A549 (cell line): ENCODE measurements at regions not wholly inside any gene's neighbourhood (a gene's known extent, or its start where the extent isn't known, plus 50 kb on each side); places are given as distances from the start of the nearest gene placed in this dataset.

Source experiments
- ATAC-seq, 2 experiments: fragments of 200-7000 bp in 1 of 2; fragments of >200 bp in 1 of 2; cut with Nextera tagmentation in 1 of 2; cut with Tn5 transposase in 1 of 2; 3 replicates each; pipeline versions ENCODE4 v1.8.0 to v1.9.1; 2018 to 2020; ENCODE audit warnings: mild to moderate bottlenecking in 1 of 2, moderate library complexity in 1 of 2
- CTCF ChIA-PET: fragments of 300-600 bp; sonication (Branson Sonifier 250); formaldehyde crosslinking; extraction: SDS; loops from one replicate; lab custom pipeline; 2021; ENCODE audit warnings: antibody characterized with exemption, inconsistent platforms; lab: Yijun Ruan, JAX
- POLR2A ChIA-PET: fragments of 350-600 bp; formaldehyde crosslinking; extraction: SDS; loops from one replicate; lab custom pipeline; 2021; ENCODE audit warnings: antibody characterized with exemption, inconsistent platforms; lab: Yijun Ruan, JAX
- DNase-seq, 2 experiments: peaks; one replicate each; pipeline versions ENCODE4 v3.0.0 to v3.0.0-alpha.2; 2011 to 2016; ENCODE audit warnings: low read depth in 1 of 2, low spot score in 1 of 2
- FAIRE-seq: peaks from 2 replicates; lab custom pipeline; 2011; peaks lifted over from hg19 to GRCh38; lab: Jason Lieb, UNC
- H3K27ac ChIP-seq, 2 experiments: fragments of >200 bp; sonication (Bioruptor Twin); formaldehyde crosslinking; 3 replicates each; pipeline ENCODE4 v1.5.1; 2016 to 2017
- H3K4me1 ChIP-seq: fragments of >200 bp; sonication (Bioruptor Twin); formaldehyde crosslinking; 3 replicates; pipeline ENCODE4 v1.6.1; 2016
- H3K4me2 ChIP-seq: fragments of >200 bp; sonication (Bioruptor Twin); formaldehyde crosslinking; 3 replicates; pipeline ENCODE4 v1.6.1; 2016
- H3K4me3 ChIP-seq: fragments of >200 bp; sonication (Bioruptor Twin); formaldehyde crosslinking; 3 replicates; pipeline ENCODE4 v1.5.1; 2016
- H3K9me3 ChIP-seq: fragments of >200 bp; sonication (Bioruptor Twin); formaldehyde crosslinking; 3 replicates; pipeline ENCODE4 v1.6.1; 2016
- CBX8 ChIP-seq: fragments of 200-600 bp; sonication (generic); IDR thresholded peaks from 2 replicates; pipeline ENCODE4 v1.6.1; 2016
- CEBPB ChIP-seq, 2 experiments: fragments of >200 bp in 1 of 2; sonication (Bioruptor Twin) in 1 of 2; formaldehyde crosslinking in 1 of 2; IDR thresholded peaks; 2 replicates each; pipeline ENCODE4 v1.6.1; 2012 to 2016
- E2F6 ChIP-seq: IDR thresholded peaks from 2 replicates; pipeline ENCODE4 v1.6.1; 2012; ENCODE audit warnings: low read depth, borderline replicate concordance
- EHF ChIP-seq: fragments of 250-450 bp; sonication (Bioruptor Pico); IDR thresholded peaks from 2 replicates; pipeline ENCODE4 v1.5.0; 2020; ENCODE audit warnings: mild to moderate bottlenecking
- EHMT2 ChIP-seq: fragments of 200-600 bp; sonication (generic); IDR thresholded peaks from 2 replicates; pipeline ENCODE4 v1.6.1; 2016; ENCODE audit warnings: antibody characterized with exemption, low read depth, mild to moderate bottlenecking, moderate library complexity
- EP300 ChIP-seq, 2 experiments: fragments of >200 bp; sonication (Bioruptor Twin); formaldehyde crosslinking; IDR thresholded peaks; 2 replicates in 1 of 2; 3 replicates in 1 of 2; pipeline ENCODE4 v1.6.1; 2016 to 2017
- ESRRA ChIP-seq: fragments of 150-350 bp; IDR thresholded peaks from 2 replicates; pipeline ENCODE4 v1.6.1; 2014; ENCODE audit warnings: mild to moderate bottlenecking, low read length, borderline replicate concordance
- FOSB ChIP-seq: fragments of 250-450 bp; sonication (Bioruptor Pico); IDR thresholded peaks from 2 replicates; pipeline ENCODE4 v1.5.0; 2020; ENCODE audit warnings: mild to moderate bottlenecking, moderate library complexity
- FOSL2 ChIP-seq, 2 experiments: fragments of 450-650 bp in 1 of 2; fragments of >200 bp in 1 of 2; sonication (Bioruptor Twin) in 1 of 2; formaldehyde crosslinking; IDR thresholded peaks; 2 replicates each; pipeline versions ENCODE4 v1.5.0 to v1.6.1; 2016 to 2020; ENCODE audit warnings: mild to moderate bottlenecking in 1 of 2, moderate library complexity in 1 of 2
- FOXS1 ChIP-seq: fragments of 250-450 bp; sonication (Bioruptor Pico); IDR thresholded peaks from 2 replicates; pipeline ENCODE4 v1.5.0; 2020; ENCODE audit warnings: mild to moderate bottlenecking, moderate library complexity
- HMGXB4 ChIP-seq: fragments of 250-450 bp; sonication (Bioruptor Pico); IDR thresholded peaks from 2 replicates; pipeline ENCODE4 v1.5.0; 2021; ENCODE audit warnings: mild to moderate bottlenecking, moderate library complexity, borderline replicate concordance
- HOXA7 ChIP-seq: fragments of 250-450 bp; sonication (Bioruptor Pico); IDR thresholded peaks from 2 replicates; pipeline ENCODE4 v1.5.0; 2020; ENCODE audit warnings: mild to moderate bottlenecking, moderate library complexity
- HOXB13 ChIP-seq: fragments of 250-450 bp; sonication (Bioruptor Pico); IDR thresholded peaks from 2 replicates; pipeline ENCODE4 v1.5.0; 2020; ENCODE audit warnings: low read depth, mild to moderate bottlenecking, moderate library complexity
- JUNB ChIP-seq: fragments of >200 bp; sonication (Bioruptor Twin); formaldehyde crosslinking; IDR thresholded peaks from 2 replicates; pipeline ENCODE4 v1.6.1; 2016
- MAZ ChIP-seq: fragments of 150-350 bp; IDR thresholded peaks from 2 replicates; pipeline ENCODE4 v1.6.1; 2014; ENCODE audit warnings: antibody characterized with exemption, low read depth, low read length, borderline replicate concordance
- MYC ChIP-seq: IDR thresholded peaks from 2 replicates; pipeline ENCODE4 v1.6.1; 2012; ENCODE audit warnings: mild to moderate bottlenecking, inconsistent platforms, low read length, improper control_type of control experiment, borderline replicate concordance
- NR3C1 ChIP-seq: fragments of >200 bp; sonication (Bioruptor Twin); formaldehyde crosslinking; IDR thresholded peaks from 3 replicates; pipeline ENCODE4 v1.6.1; 2017
- PHF8 ChIP-seq: fragments of 200-600 bp; sonication (generic); IDR thresholded peaks from 2 replicates; pipeline ENCODE4 v1.6.1; 2016; ENCODE audit warnings: low read depth, mild to moderate bottlenecking, antibody characterized with exemption, moderate library complexity, borderline replicate concordance
- POLR2AphosphoS2 ChIP-seq: conservative IDR thresholded peaks from 2 replicates; pipeline ENCODE4 v1.6.1; 2012; ENCODE audit warnings: low read length, improper control_type of control experiment, inconsistent platforms
- RARB ChIP-seq: fragments of 250-450 bp; sonication (Bioruptor Pico); IDR thresholded peaks from 2 replicates; pipeline ENCODE4 v1.8.0; 2021; ENCODE audit warnings: mild to moderate bottlenecking, moderate library complexity
- RCOR1 ChIP-seq: fragments of 150-350 bp; IDR thresholded peaks from 2 replicates; pipeline ENCODE4 v1.6.1; 2014; ENCODE audit warnings: antibody characterized with exemption, low read length, low read depth
- RFX5 ChIP-seq: fragments of 450-650 bp; IDR thresholded peaks from 2 replicates; pipeline ENCODE4 v1.7.1; 2014; ENCODE audit warnings: antibody characterized with exemption, mild to moderate bottlenecking, moderate library complexity
- RNF2 ChIP-seq: fragments of 200-600 bp; sonication (generic); IDR thresholded peaks from 2 replicates; pipeline ENCODE4 v1.6.1; 2016; ENCODE audit warnings: low read depth, mild to moderate bottlenecking, antibody characterized with exemption, moderate library complexity, borderline replicate concordance
- SMC3 ChIP-seq: fragments of >200 bp; sonication (Bioruptor Twin); formaldehyde crosslinking; IDR thresholded peaks from 3 replicates; pipeline ENCODE4 v1.6.1; 2018; ENCODE audit warnings: inconsistent platforms
- TP53 ChIP-seq: fragments of 250-450 bp; sonication (Bioruptor Pico); IDR thresholded peaks from 2 replicates; pipeline ENCODE4 v1.5.0; 2021; ENCODE audit warnings: mild to moderate bottlenecking, moderate library complexity
- ZFP36 ChIP-seq: fragments of 450-650 bp; IDR thresholded peaks from 2 replicates; pipeline ENCODE4 v1.6.1; 2014; ENCODE audit warnings: borderline replicate concordance; ENCODE audit not compliant: partially characterized antibody
- ZNF302 ChIP-seq: fragments of 250-450 bp; sonication (Bioruptor Pico); IDR thresholded peaks from 2 replicates; pipeline ENCODE4 v1.9.0; 2021; ENCODE audit warnings: inconsistent platforms, mild to moderate bottlenecking, moderate library complexity
- WGBS: methylation state at CpG from one replicate; pipeline ENCODE4 v1.1.6; 2017; ENCODE audit errors: missing lambda C conversion rate; 5-methylcytosine and 5-hydroxymethylcytosine counted together
- TF ChIP-seq, protein P1 (sequence below): IDR thresholded peaks from 2 replicates; pipeline ENCODE4 v1.6.1; 2012
- TF ChIP-seq, protein P2 (sequence below): IDR thresholded peaks from 2 replicates; pipeline ENCODE4 v1.6.1; 2012
- TF ChIP-seq, protein P3 (sequence below): fragments of 250-450 bp; sonication (Bioruptor Pico); IDR thresholded peaks from 2 replicates; pipeline ENCODE4 v1.5.0; 2020; ENCODE audit warnings: low read depth, mild to moderate bottlenecking, moderate library complexity

GRCh38 chr12:124450376-124450750, 117.0 kb downstream of the NCOR2 start:
- Histone ChIP-seq H3K27ac (no peak overlapping the region), H3K4me2 (no peak overlapping the region), H3K9me3 (no peaks in the 10 kb centered on the region), H3K4me1 (peaks cover 36% of the 10 kb centered on the region), H3K4me3 (no peak overlapping the region)
- ATAC-seq: no peak
- 96% methylated on average over 15 of the region's 15 CpGs for WGBS
- FAIRE-seq: no peak
- no peak for DNase-seq
- CTCF ChIA-PET: interaction anchor here (0.8 to 1.5 kb wide), 5 partner anchors 51 to 322 kb away, joined by 3 to 4 read pairs (median 3); no protein-coding TSS in a partner anchor
- POLR2A ChIA-PET: no interaction called here
- no peak for TF ChIP-seq JUNB
- no peak for TF ChIP-seq HOXA7 (CRISPR knock-in tag)

DNA sequence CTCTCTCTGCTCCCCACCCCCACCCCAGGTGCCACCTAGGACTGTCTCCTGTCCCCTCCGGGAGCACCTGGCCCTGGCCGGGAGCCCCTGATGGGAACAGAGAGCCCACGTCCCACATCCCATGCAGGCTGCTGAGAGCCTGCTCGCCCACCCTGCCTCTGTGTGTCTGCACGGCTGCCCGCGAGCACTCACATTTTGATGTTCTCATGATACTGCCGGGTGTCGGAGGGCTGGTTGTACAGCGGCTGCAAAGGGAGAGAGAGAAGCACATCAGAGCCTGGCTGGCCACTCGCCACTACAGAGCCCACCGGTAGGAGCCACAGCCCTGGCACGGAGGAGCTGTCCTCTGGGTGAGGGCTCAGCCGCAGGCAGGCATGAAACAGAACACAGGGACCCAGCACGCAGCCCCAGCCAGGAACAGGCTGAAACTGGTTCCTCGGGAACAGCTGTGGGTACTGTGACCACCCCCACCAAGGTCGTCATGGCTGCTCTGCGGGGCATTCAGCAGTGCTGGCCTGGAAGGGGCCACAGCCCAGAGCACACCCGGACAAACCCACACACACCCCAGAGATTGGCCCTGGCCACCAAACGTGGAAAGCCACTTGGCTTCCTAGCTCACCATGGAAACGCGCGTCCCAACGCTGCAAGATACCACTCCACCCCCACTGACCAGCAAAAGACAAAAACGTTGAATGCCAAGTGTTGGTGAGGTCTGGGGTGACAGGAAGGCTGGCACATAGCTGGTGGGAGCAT, 117.6 kb downstream of the NCOR2 start:
- TF ChIP-seq, protein P1, sequence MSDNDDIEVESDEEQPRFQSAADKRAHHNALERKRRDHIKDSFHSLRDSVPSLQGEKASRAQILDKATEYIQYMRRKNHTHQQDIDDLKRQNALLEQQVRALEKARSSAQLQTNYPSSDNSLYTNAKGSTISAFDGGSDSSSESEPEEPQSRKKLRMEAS: no peak
- no peak for TF ChIP-seq ZNF302
- no peak for TF ChIP-seq MYC
- TF ChIP-seq EHF (CRISPR knock-in tag): no peak
- no peak for TF ChIP-seq ESRRA
- TF ChIP-seq EP300 (IDR thresholded peaks at IDR 0.05): no peak
- no peak for TF ChIP-seq HOXB13 (CRISPR knock-in tag)
- TF ChIP-seq, protein P2, sequence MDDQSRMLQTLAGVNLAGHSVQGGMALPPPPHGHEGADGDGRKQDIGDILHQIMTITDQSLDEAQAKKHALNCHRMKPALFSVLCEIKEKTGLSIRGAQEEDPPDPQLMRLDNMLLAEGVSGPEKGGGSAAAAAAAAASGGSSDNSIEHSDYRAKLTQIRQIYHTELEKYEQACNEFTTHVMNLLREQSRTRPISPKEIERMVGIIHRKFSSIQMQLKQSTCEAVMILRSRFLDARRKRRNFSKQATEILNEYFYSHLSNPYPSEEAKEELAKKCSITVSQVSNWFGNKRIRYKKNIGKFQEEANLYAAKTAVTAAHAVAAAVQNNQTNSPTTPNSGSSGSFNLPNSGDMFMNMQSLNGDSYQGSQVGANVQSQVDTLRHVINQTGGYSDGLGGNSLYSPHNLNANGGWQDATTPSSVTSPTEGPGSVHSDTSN: no peak
- no peak for TF ChIP-seq RNF2
- TF ChIP-seq TP53 (CRISPR knock-in tag): no peak
- no peak for TF ChIP-seq NR3C1
- no peak for TF ChIP-seq HMGXB4 (CRISPR knock-in tag)
- no peak for TF ChIP-seq RCOR1
- no peak for TF ChIP-seq POLR2AphosphoS2
- TF ChIP-seq RFX5: no peak
- no peak for TF ChIP-seq PHF8
- FAIRE-seq (no peak), DNase-seq (no peak), ATAC-seq (no peak)
- Histone ChIP-seq H3K4me3 (no peak overlapping the region), H3K4me2 (no peak overlapping the region), H3K4me1 (peaks cover 35% of the 10 kb centered on the region), H3K27ac (no peak overlapping the region), H3K9me3 (no peaks in the 10 kb centered on the region)
- ChIA-PET CTCF (interaction anchor here (0.8 to 1.5 kb wide), 5 partner anchors 50 to 322 kb away, joined by 3 to 4 read pairs (median 3); no protein-coding TSS in a partner anchor), POLR2A (no interaction called here)
- 91% methylated on average over 19 of the region's 25 CpGs for WGBS

DNA sequence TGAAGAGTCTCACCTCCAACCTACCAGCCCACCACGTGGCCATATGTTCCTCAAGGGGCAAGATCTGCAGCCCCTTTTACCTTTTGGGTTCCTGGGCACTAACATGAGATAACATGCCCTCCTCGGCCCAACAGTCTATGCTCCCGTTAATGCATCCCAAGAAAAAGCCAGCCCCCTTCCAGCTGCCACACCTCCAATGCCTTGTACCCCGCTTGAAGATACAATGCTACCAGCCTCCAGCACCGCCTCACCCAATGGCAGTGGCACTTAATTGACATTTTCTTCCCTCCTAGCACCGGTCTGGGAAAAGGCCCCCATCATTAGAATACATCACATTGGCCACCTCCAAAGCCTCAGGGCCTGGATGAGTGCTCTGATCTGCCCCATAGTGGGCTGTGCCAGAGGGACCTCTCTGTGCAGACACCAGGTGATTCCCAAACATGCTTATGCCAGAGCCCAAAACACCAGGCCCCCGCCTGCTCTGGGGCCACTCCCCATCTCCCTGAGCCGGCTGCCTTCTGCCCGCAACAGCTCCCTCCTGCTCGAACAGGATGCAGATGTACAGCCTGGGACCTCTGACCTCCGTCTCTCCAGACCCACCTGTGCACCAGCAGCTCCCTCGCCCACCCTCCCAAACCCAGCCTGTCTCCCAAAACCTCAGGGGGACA, 118.3 kb downstream of the NCOR2 start:
- CTCF ChIA-PET: interaction anchor here (1.1 to 1.5 kb wide), 2 partner anchors 19 to 50 kb away, joined by 3 to 4 read pairs; no protein-coding TSS in a partner anchor
- DNase-seq: no peak
- no peak overlapping the region for H3K4me3 ChIP-seq
- no peak for ATAC-seq
- POLR2A ChIA-PET: no interaction called here
- H3K4me2 ChIP-seq: no peak overlapping the region
- H3K4me1 ChIP-seq: peaks cover 28% of the 10 kb centered on the region
- H3K9me3 ChIP-seq: no peaks in the 10 kb centered on the region
- 95% methylated on average over 11 of the region's 12 CpGs for WGBS
- no peak for FAIRE-seq
- H3K27ac ChIP-seq: no peak overlapping the region
- TF ChIP-seq SMC3: no peak
- TF ChIP-seq ZFP36: no peak
- TF ChIP-seq FOSB (CRISPR knock-in tag): no peak
- no peak for TF ChIP-seq RARB (CRISPR knock-in tag)
- no peak for TF ChIP-seq E2F6
- no peak for TF ChIP-seq CEBPB (IDR thresholded peaks at IDR 0.05)
- TF ChIP-seq FOXS1 (CRISPR knock-in tag): no peak
- TF ChIP-seq CBX8: no peak
- no peak for TF ChIP-seq JUNB
- no peak for TF ChIP-seq MAZ
- no peak for TF ChIP-seq POLR2AphosphoS2
- no peak for TF ChIP-seq FOSL2 (IDR thresholded peaks at IDR 0.05)
- TF ChIP-seq FOSL2 (CRISPR knock-in tag; IDR thresholded peaks at IDR 0.05): no peak
- TF ChIP-seq, protein P3, sequence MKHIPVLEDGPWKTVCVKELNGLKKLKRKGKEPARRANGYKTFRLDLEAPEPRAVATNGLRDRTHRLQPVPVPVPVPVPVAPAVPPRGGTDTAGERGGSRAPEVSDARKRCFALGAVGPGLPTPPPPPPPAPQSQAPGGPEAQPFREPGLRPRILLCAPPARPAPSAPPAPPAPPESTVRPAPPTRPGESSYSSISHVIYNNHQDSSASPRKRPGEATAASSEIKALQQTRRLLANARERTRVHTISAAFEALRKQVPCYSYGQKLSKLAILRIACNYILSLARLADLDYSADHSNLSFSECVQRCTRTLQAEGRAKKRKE (CRISPR knock-in tag): no peak
- TF ChIP-seq ZNF302: no peak
- no peak for TF ChIP-seq EHMT2
